ENCODE measurements at regions not wholly inside any gene's neighbourhood (a gene's known extent, or its start where the extent isn't known, plus 50 kb on each side); places are given as distances from the start of the nearest gene placed in this dataset.

DNA sequence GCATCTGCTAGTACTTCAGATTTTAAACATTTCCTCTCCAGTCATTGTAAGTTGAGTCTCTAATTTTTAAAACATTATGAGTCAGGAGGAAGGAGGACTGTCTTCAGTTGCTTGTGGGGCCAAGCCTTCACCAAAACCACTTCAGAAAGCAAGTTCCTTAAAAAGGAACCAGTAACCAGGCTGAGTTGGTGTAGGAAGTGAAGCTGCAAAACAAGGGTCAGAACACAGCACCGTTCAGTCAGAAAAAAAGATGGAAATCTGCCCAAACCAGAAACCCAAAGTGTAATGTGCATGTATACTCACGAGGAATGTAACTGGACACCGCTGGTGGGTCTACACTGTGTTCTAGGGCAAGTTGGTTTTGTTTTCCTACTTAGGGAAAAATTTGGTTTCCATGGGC, 402.1 kb downstream of the SETD4 start:
- TF ChIP-seq POLR2A (IDR thresholded peaks at IDR 0.05; ENCODE audit: low read length) (no peak), GATA1 (IDR thresholded peaks at IDR 0.05; ENCODE audit: low read depth, low read length) (no peak)

Data from erythroblast (primary cell).